GM23338 (cell line): ENCODE measurements at regions not wholly inside any gene's neighbourhood (a gene's known extent, or its start where the extent isn't known, plus 50 kb on each side); places are given as distances from the start of the nearest gene placed in this dataset.

Experiments
- ATAC-seq: fragments of 200-7000 bp; cut with Tn5 transposase; 3 replicates; pipeline ENCODE4 v1.9.1; 2020
- DNase-seq: peaks from one replicate; pipeline ENCODE4 v3.0.0-alpha.2; 2015; ENCODE audit warnings: low spot score
- H2AFZ ChIP-seq: fragments of 200-600 bp; sonication (generic); 2 replicates; pipeline ENCODE4 v1.8.0; 2016; ENCODE audit warnings: antibody characterized with exemption, mild to moderate bottlenecking, moderate library complexity
- H3F3A ChIP-seq: fragments of 200-600 bp; sonication (generic); replicated peaks from 2 replicates; pipeline ENCODE4 v1.8.0; 2017; ENCODE audit warnings: antibody characterized with exemption, mixed run types, low read depth
- H3K27ac ChIP-seq: fragments of 200-600 bp; sonication (generic); 2 replicates; pipeline ENCODE4 v1.6.1; 2016; ENCODE audit warnings: low read depth
- H3K27me3 ChIP-seq: fragments of 200-600 bp; sonication (generic); 2 replicates; pipeline ENCODE4 v1.8.0; 2016; ENCODE audit warnings: mild to moderate bottlenecking, mixed run types, moderate library complexity; ENCODE audit not compliant: insufficient read depth
- H3K36me3 ChIP-seq: fragments of 200-600 bp; sonication (generic); 2 replicates; pipeline ENCODE4 v1.8.0; 2016; ENCODE audit warnings: mild to moderate bottlenecking; ENCODE audit not compliant: insufficient read depth
- H3K4me1 ChIP-seq: fragments of 200-600 bp; sonication (generic); 2 replicates; pipeline ENCODE4 v1.8.0; 2016; ENCODE audit warnings: mild to moderate bottlenecking, moderate library complexity; ENCODE audit not compliant: insufficient read depth
- H3K4me2 ChIP-seq: fragments of 200-600 bp; sonication (generic); 2 replicates; pipeline ENCODE4 v1.7.1; 2017; ENCODE audit warnings: mixed run types
- H3K4me3 ChIP-seq: fragments of 200-600 bp; sonication (generic); 2 replicates; pipeline ENCODE4 v1.6.1; 2016; ENCODE audit warnings: mixed run types
- H3K79me2 ChIP-seq: fragments of 200-600 bp; sonication (generic); replicated peaks from 2 replicates; pipeline ENCODE4 v1.8.0; 2017; ENCODE audit warnings: mild to moderate bottlenecking; ENCODE audit not compliant: insufficient read depth
- H3K9me2 ChIP-seq: fragments of 200-600 bp; sonication (generic); 2 replicates; pipeline ENCODE4 v1.8.0; 2017; ENCODE audit not compliant: insufficient read depth
- H4K20me1 ChIP-seq: fragments of 200-600 bp; sonication (generic); replicated peaks from 2 replicates; pipeline ENCODE4 v1.8.0; 2017; ENCODE audit warnings: mild to moderate bottlenecking; ENCODE audit not compliant: insufficient read depth
- H3K27ac Mint-ChIP-seq: 2 replicates; pipeline ENCODE4 v1.8.0; 2020; ENCODE audit warnings: inconsistent platforms, mild to moderate bottlenecking, moderate library complexity, mixed read lengths
- H3K27me3 Mint-ChIP-seq: 3 replicates; pipeline ENCODE4 v1.8.0; 2022; ENCODE audit warnings: low read depth, mild to moderate bottlenecking, moderate library complexity, mixed read lengths, inconsistent platforms; ENCODE audit not compliant: insufficient read depth, poor library complexity
- H3K36me3 Mint-ChIP-seq: 3 replicates; pipeline ENCODE4 v1.8.0; 2021; ENCODE audit warnings: low read depth, mild to moderate bottlenecking, inconsistent platforms, moderate library complexity, mixed read lengths
- H3K4me1 Mint-ChIP-seq: 3 replicates; pipeline ENCODE4 v1.8.0; 2020; ENCODE audit warnings: mild to moderate bottlenecking, inconsistent platforms, mixed read lengths
- H3K4me3 Mint-ChIP-seq: 3 replicates; pipeline ENCODE4 v1.8.0; 2021; ENCODE audit warnings: moderate library complexity, mild to moderate bottlenecking, inconsistent platforms, mixed read lengths
- H3K9me3 Mint-ChIP-seq: 3 replicates; pipeline ENCODE4 v1.8.0; 2020; ENCODE audit warnings: moderate library complexity, mild to moderate bottlenecking, inconsistent platforms, mixed read lengths
- CREB1 ChIP-seq: fragments of 250-450 bp; sonication (Bioruptor Pico); IDR thresholded peaks from 2 replicates; pipeline ENCODE4 v1.5.0; 2020; ENCODE audit warnings: low read depth, mild to moderate bottlenecking, moderate library complexity
- EZH2 ChIP-seq: fragments of 200-600 bp; sonication (generic); IDR thresholded peaks from one replicate; pipeline ENCODE4 v1.8.0; 2017; ENCODE audit warnings: antibody characterized with exemption, mild to moderate bottlenecking, low read depth; ENCODE audit not compliant: unreplicated experiment
- EZH2phosphoT487 ChIP-seq: fragments of 200-600 bp; sonication (generic); IDR thresholded peaks from one replicate; pipeline ENCODE4 v1.8.1; 2018; ENCODE audit warnings: antibody characterized with exemption; ENCODE audit not compliant: unreplicated experiment
- POLR2AphosphoS5 ChIP-seq: IDR thresholded peaks from 2 replicates; pipeline ENCODE4 v1.6.1; 2016; ENCODE audit warnings: antibody characterized with exemption, low read depth
- STAT1 ChIP-seq: IDR thresholded peaks from one replicate; pipeline ENCODE4 v1.6.1; 2016; ENCODE audit warnings: antibody characterized with exemption; ENCODE audit not compliant: unreplicated experiment
- ZNF114 ChIP-seq: fragments of 250-450 bp; sonication (Bioruptor Pico); IDR thresholded peaks from 2 replicates; pipeline ENCODE4 v1.5.0; 2020; ENCODE audit warnings: mild to moderate bottlenecking, moderate library complexity
- ZNF331 ChIP-seq: fragments of 250-450 bp; sonication (Bioruptor Pico); IDR thresholded peaks from 2 replicates; pipeline ENCODE4 v1.5.0; 2020; ENCODE audit warnings: low read depth, mild to moderate bottlenecking, moderate library complexity
- TF ChIP-seq, protein P1 (sequence below): IDR thresholded peaks from 2 replicates; pipeline ENCODE4 v1.6.1; 2016; ENCODE audit warnings: antibody characterized with exemption
- TF ChIP-seq, protein P2 (sequence below): IDR thresholded peaks from one replicate; pipeline ENCODE4 v1.6.1; 2018; ENCODE audit warnings: antibody characterized with exemption; ENCODE audit not compliant: unreplicated experiment
- TF ChIP-seq, protein P3 (sequence below), 2 experiments: fragments of 200-600 bp in 1 of 2; sonication (generic) in 1 of 2; conservative IDR thresholded peaks; 2 replicates each; pipeline versions ENCODE4 v1.5.1 to v1.6.1; 2016 to 2017; ENCODE audit warnings: antibody characterized with exemption in 2 of 2, low read depth in 2 of 2, mild to moderate bottlenecking in 2 of 2, moderate library complexity in 1 of 2
- TF ChIP-seq, protein P4 (sequence below): fragments of 250-450 bp; sonication (Bioruptor Pico); IDR thresholded peaks from 2 replicates; pipeline ENCODE4 v1.5.0; 2020; ENCODE audit warnings: mild to moderate bottlenecking, moderate library complexity

DNA sequence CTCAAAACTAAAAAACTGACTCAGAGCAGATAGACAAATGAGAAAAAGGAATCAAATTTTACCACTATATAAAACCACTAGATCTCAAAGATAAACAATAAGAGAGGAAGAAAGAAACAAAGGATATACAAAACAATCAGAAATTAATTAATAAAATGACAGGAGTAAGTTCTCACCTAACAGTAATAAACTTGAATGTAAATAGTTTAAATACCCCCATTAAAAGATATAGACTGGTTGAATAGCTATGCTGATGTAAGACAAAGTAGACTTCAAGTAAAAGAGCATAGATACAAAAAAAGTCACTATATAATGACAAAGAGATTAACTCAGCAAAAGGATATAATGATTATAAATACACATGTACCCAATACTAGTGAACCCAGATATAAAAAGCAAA lies 72.3 kb upstream of the GNAZ start:
- ATAC-seq, result no peak
- Histone ChIP-seq H3F3A (no peaks in the 10 kb centered on the region), H3K27me3 (peaks cover 17% of the 10 kb centered on the region; the same call in 1 of the 2 replicates), H3K4me2 (no peak overlapping the region), H3K4me1 (no peaks in the 10 kb centered on the region), H2AFZ (no peak overlapping the region), H3K27ac (no peak overlapping the region), H3K36me3 (no peaks in the 10 kb centered on the region), H3K4me3 (no peak overlapping the region), H3K79me2 (no peaks in the 10 kb centered on the region), H3K9me2 (no peaks in the 10 kb centered on the region), H4K20me1 (no peaks in the 10 kb centered on the region)
- DNase-seq, result no peak
- Mint-ChIP-seq H3K4me3 (no peak overlapping the region), H3K4me1 (no peaks in the 10 kb centered on the region), H3K9me3 (peaks cover 46% of the 10 kb centered on the region), H3K36me3 (peaks cover 9% of the 10 kb centered on the region; the same call in 2 of the 3 replicates), H3K27ac (no peak overlapping the region), H3K27me3 (peaks cover 5% of the 10 kb centered on the region)
- TF ChIP-seq CREB1 (CRISPR knock-in tag) (no peak), EZH2 (no peak), ZNF331 (CRISPR knock-in tag) (no peak), POLR2AphosphoS5 (no peak), EZH2phosphoT487 (no peak), ZNF114 (no peak), STAT1 (no peak)
- TF ChIP-seq, protein P1, sequence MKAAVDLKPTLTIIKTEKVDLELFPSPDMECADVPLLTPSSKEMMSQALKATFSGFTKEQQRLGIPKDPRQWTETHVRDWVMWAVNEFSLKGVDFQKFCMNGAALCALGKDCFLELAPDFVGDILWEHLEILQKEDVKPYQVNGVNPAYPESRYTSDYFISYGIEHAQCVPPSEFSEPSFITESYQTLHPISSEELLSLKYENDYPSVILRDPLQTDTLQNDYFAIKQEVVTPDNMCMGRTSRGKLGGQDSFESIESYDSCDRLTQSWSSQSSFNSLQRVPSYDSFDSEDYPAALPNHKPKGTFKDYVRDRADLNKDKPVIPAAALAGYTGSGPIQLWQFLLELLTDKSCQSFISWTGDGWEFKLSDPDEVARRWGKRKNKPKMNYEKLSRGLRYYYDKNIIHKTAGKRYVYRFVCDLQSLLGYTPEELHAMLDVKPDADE, result no peak
- TF ChIP-seq, protein P2, sequence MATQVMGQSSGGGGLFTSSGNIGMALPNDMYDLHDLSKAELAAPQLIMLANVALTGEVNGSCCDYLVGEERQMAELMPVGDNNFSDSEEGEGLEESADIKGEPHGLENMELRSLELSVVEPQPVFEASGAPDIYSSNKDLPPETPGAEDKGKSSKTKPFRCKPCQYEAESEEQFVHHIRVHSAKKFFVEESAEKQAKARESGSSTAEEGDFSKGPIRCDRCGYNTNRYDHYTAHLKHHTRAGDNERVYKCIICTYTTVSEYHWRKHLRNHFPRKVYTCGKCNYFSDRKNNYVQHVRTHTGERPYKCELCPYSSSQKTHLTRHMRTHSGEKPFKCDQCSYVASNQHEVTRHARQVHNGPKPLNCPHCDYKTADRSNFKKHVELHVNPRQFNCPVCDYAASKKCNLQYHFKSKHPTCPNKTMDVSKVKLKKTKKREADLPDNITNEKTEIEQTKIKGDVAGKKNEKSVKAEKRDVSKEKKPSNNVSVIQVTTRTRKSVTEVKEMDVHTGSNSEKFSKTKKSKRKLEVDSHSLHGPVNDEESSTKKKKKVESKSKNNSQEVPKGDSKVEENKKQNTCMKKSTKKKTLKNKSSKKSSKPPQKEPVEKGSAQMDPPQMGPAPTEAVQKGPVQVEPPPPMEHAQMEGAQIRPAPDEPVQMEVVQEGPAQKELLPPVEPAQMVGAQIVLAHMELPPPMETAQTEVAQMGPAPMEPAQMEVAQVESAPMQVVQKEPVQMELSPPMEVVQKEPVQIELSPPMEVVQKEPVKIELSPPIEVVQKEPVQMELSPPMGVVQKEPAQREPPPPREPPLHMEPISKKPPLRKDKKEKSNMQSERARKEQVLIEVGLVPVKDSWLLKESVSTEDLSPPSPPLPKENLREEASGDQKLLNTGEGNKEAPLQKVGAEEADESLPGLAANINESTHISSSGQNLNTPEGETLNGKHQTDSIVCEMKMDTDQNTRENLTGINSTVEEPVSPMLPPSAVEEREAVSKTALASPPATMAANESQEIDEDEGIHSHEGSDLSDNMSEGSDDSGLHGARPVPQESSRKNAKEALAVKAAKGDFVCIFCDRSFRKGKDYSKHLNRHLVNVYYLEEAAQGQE, result no peak
- TF ChIP-seq, protein P3, sequence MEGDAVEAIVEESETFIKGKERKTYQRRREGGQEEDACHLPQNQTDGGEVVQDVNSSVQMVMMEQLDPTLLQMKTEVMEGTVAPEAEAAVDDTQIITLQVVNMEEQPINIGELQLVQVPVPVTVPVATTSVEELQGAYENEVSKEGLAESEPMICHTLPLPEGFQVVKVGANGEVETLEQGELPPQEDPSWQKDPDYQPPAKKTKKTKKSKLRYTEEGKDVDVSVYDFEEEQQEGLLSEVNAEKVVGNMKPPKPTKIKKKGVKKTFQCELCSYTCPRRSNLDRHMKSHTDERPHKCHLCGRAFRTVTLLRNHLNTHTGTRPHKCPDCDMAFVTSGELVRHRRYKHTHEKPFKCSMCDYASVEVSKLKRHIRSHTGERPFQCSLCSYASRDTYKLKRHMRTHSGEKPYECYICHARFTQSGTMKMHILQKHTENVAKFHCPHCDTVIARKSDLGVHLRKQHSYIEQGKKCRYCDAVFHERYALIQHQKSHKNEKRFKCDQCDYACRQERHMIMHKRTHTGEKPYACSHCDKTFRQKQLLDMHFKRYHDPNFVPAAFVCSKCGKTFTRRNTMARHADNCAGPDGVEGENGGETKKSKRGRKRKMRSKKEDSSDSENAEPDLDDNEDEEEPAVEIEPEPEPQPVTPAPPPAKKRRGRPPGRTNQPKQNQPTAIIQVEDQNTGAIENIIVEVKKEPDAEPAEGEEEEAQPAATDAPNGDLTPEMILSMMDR (conservative IDR thresholded peaks at IDR 0.05; ENCODE audit: low read depth in 2 of 2), result no peak
- TF ChIP-seq, protein P4, sequence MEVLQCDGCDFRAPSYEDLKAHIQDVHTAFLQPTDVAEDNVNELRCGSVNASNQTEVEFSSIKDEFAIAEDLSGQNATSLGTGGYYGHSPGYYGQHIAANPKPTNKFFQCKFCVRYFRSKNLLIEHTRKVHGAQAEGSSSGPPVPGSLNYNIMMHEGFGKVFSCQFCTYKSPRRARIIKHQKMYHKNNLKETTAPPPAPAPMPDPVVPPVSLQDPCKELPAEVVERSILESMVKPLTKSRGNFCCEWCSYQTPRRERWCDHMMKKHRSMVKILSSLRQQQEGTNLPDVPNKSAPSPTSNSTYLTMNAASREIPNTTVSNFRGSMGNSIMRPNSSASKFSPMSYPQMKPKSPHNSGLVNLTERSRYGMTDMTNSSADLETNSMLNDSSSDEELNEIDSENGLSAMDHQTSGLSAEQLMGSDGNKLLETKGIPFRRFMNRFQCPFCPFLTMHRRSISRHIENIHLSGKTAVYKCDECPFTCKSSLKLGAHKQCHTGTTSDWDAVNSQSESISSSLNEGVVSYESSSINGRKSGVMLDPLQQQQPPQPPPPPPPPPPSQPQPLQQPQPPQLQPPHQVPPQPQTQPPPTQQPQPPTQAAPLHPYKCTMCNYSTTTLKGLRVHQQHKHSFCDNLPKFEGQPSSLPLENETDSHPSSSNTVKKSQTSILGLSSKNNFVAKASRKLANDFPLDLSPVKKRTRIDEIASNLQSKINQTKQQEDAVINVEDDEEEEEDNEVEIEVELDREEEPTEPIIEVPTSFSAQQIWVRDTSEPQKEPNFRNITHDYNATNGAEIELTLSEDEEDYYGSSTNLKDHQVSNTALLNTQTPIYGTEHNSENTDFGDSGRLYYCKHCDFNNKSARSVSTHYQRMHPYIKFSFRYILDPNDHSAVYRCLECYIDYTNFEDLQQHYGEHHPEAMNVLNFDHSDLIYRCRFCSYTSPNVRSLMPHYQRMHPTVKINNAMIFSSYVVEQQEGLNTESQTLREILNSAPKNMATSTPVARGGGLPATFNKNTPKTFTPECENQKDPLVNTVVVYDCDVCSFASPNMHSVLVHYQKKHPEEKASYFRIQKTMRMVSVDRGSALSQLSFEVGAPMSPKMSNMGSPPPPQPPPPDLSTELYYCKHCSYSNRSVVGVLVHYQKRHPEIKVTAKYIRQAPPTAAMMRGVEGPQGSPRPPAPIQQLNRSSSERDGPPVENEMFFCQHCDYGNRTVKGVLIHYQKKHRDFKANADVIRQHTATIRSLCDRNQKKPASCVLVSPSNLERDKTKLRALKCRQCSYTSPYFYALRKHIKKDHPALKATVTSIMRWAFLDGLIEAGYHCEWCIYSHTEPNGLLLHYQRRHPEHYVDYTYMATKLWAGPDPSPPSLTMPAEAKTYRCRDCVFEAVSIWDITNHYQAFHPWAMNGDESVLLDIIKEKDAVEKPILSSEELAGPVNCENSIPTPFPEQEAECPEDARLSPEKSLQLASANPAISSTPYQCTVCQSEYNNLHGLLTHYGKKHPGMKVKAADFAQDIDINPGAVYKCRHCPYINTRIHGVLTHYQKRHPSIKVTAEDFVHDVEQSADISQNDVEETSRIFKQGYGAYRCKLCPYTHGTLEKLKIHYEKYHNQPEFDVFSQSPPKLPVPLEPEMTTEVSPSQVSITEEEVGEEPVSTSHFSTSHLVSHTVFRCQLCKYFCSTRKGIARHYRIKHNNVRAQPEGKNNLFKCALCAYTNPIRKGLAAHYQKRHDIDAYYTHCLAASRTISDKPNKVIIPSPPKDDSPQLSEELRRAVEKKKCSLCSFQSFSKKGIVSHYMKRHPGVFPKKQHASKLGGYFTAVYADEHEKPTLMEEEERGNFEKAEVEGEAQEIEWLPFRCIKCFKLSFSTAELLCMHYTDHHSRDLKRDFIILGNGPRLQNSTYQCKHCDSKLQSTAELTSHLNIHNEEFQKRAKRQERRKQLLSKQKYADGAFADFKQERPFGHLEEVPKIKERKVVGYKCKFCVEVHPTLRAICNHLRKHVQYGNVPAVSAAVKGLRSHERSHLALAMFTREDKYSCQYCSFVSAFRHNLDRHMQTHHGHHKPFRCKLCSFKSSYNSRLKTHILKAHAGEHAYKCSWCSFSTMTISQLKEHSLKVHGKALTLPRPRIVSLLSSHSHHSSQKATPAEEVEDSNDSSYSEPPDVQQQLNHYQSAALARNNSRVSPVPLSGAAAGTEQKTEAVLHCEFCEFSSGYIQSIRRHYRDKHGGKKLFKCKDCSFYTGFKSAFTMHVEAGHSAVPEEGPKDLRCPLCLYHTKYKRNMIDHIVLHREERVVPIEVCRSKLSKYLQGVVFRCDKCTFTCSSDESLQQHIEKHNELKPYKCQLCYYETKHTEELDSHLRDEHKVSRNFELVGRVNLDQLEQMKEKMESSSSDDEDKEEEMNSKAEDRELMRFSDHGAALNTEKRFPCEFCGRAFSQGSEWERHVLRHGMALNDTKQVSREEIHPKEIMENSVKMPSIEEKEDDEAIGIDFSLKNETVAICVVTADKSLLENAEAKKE (CRISPR knock-in tag), result no peak
